HCT116 (cell line): ENCODE measurements at regions not wholly inside any gene's neighbourhood (a gene's known extent, or its start where the extent isn't known, plus 50 kb on each side); places are given as distances from the start of the nearest gene placed in this dataset.

Experiments used
- ATAC-seq: fragments of 200-7000 bp; cut with Tn5 transposase; 2 replicates; pipeline ENCODE4 v1.9.1; 2020; ENCODE audit warnings: mild to moderate bottlenecking, moderate library complexity
- BruUV-seq: library from RNA; stranded (reverse); fragments of 400-500 nt; replicated peaks from 2 replicates; lab custom pipeline; 2021; lab: Mats Ljungman, UMichigan
- CTCF ChIA-PET: fragments of 300-600 bp; sonication (Branson Sonifier 250); formaldehyde crosslinking; loops from one replicate; lab custom pipeline; 2021; ENCODE audit warnings: antibody characterized with exemption; lab: Charles Lee
- POLR2A ChIA-PET: fragments of 300-600, 350-600 bp; sonication (Branson Sonifier 250); formaldehyde crosslinking; loops from one replicate; lab custom pipeline; 2021; ENCODE audit warnings: antibody characterized with exemption; lab: Charles Lee
- RAD21 ChIA-PET, 2 experiments: fragments of 300-600 bp; sonication (Branson Sonifier 250); formaldehyde crosslinking; loops; one replicate each; lab custom pipeline; 2023; ENCODE audit warnings: low total read pairs in 2 of 2; ENCODE audit not compliant: uncharacterized antibody in 2 of 2, unreplicated experiment in 2 of 2, low non-redundant PET in 1 of 2; lab: Charles Lee
- DNase-seq: peaks from one replicate; pipeline ENCODE4 v3.0.0-alpha.2; 2010; ENCODE audit warnings: low read depth, low spot score
- H2AFZ ChIP-seq: fragments of 200-600 bp; shearing (Covaris generic), sonication (generic); 2 replicates; pipeline ENCODE4 v1.6.1; 2017; ENCODE audit warnings: low read depth, mixed run types, mixed read lengths, antibody characterized with exemption, low read length; ENCODE audit not compliant: poor library complexity, severe bottlenecking
- H3K27ac ChIP-seq: 2 replicates; pipeline ENCODE4 v1.5.1; 2012; ENCODE audit warnings: low read depth, low read length
- H3K27me3 ChIP-seq: fragments of 200-600 bp; sonication (generic); 2 replicates; pipeline ENCODE4 v1.6.1; 2016; ENCODE audit warnings: mixed run types, low read length, mixed read lengths; ENCODE audit not compliant: insufficient read depth
- H3K36me3 ChIP-seq, 2 experiments: fragments of 200-500 bp in 1 of 2; fragments of 200-600 bp in 1 of 2; sonication (Bioruptor generic) in 1 of 2; sonication (generic) in 1 of 2; 2 replicates each; pipeline versions ENCODE4 v1.5.1 to v1.6.1; 2014 to 2016; ENCODE audit warnings: low read length in 2 of 2, inconsistent platforms in 1 of 2, mixed read lengths in 1 of 2, mixed run types in 1 of 2; ENCODE audit not compliant: insufficient read depth in 2 of 2, control insufficient read depth in 1 of 2
- H3K4me1 ChIP-seq, 2 experiments: fragments of 200-600 bp in 1 of 2; sonication (generic) in 1 of 2; 2 replicates each; pipeline versions ENCODE4 v1.5.1 to v1.6.1; 2012 to 2017; ENCODE audit warnings: low read length in 2 of 2, inconsistent platforms in 1 of 2, mild to moderate bottlenecking in 1 of 2, mixed read lengths in 1 of 2, mixed run types in 1 of 2, moderate library complexity in 1 of 2; ENCODE audit not compliant: insufficient read depth in 2 of 2, control insufficient read depth in 1 of 2
- H3K4me2 ChIP-seq: fragments of 200-600 bp; sonication (generic); 2 replicates; pipeline ENCODE4 v1.6.1; 2017; ENCODE audit warnings: mixed run types, low read length, mixed read lengths
- H3K4me3 ChIP-seq, 2 experiments: fragments of 200-600 bp in 1 of 2; sonication (generic) in 1 of 2; replicated peaks in 1 of 2; 2 replicates each; pipeline ENCODE4 v1.5.1; 2011 to 2016; ENCODE audit warnings: low read length in 2 of 2, control low read depth in 1 of 2, low read depth in 1 of 2, mild to moderate bottlenecking in 1 of 2, mixed read lengths in 1 of 2, mixed run types in 1 of 2
- H3K79me2 ChIP-seq: fragments of 200-600 bp; sonication (generic); 2 replicates; pipeline ENCODE4 v1.6.1; 2017; ENCODE audit warnings: mild to moderate bottlenecking, mixed run types, low read length, moderate library complexity, mixed read lengths; ENCODE audit not compliant: insufficient read depth
- H3K9ac ChIP-seq: fragments of 200-600 bp; sonication (generic); 2 replicates; pipeline ENCODE4 v1.6.1; 2016; ENCODE audit warnings: low read length, mixed read lengths
- H3K9me2 ChIP-seq: fragments of 200-600 bp; sonication (generic), shearing (Covaris generic); 2 replicates; pipeline ENCODE4 v1.6.1; 2017; ENCODE audit warnings: mixed run types, mild to moderate bottlenecking, moderate library complexity; ENCODE audit not compliant: insufficient read depth
- H3K9me3 ChIP-seq, 2 experiments: fragments of 200-500 bp in 1 of 2; fragments of 200-600 bp in 1 of 2; sonication (Bioruptor generic) in 1 of 2; sonication (generic) in 1 of 2; 2 replicates each; pipeline ENCODE4 v1.6.1; 2014 to 2017; ENCODE audit warnings: low read length in 2 of 2, mixed read lengths in 2 of 2, inconsistent platforms in 1 of 2, low read depth in 1 of 2, mild to moderate bottlenecking in 1 of 2, mixed run types in 1 of 2, moderate library complexity in 1 of 2; ENCODE audit not compliant: control insufficient read depth in 1 of 2, insufficient read depth in 1 of 2
- H4K20me1 ChIP-seq: fragments of 200-600 bp; sonication (generic), shearing (Covaris generic); 2 replicates; pipeline ENCODE4 v1.6.1; 2017; ENCODE audit warnings: mixed run types, mild to moderate bottlenecking, moderate library complexity; ENCODE audit not compliant: insufficient read depth
- CTCF ChIP-seq, 3 experiments: fragments of 200-600 bp in 1 of 3; sonication (generic) in 1 of 3; IDR thresholded peaks in 2 of 3; conservative IDR thresholded peaks in 1 of 3; 2 replicates each; pipeline ENCODE4 v1.5.1; 2012 to 2017; ENCODE audit warnings: low read depth in 2 of 3, low read length in 2 of 3, antibody characterized with exemption in 1 of 3, borderline replicate concordance in 1 of 3, control low read depth in 1 of 3, mild to moderate bottlenecking in 1 of 3, mixed read lengths in 1 of 3, mixed run types in 1 of 3, moderate library complexity in 1 of 3; ENCODE audit not compliant: insufficient read depth in 1 of 3
- EGR1 ChIP-seq: IDR thresholded peaks from 2 replicates; pipeline ENCODE4 v1.6.1; 2012; ENCODE audit warnings: low read depth
- FOSL1 ChIP-seq: IDR thresholded peaks from 2 replicates; pipeline ENCODE4 v1.6.1; 2012; ENCODE audit warnings: low read depth
- JUND ChIP-seq: IDR thresholded peaks from 2 replicates; pipeline ENCODE4 v1.6.1; 2012
- POLR2AphosphoS5 ChIP-seq: IDR thresholded peaks from 2 replicates; pipeline ENCODE4 v1.6.1; 2011; ENCODE audit warnings: mild to moderate bottlenecking, low read depth, low read length, moderate library complexity
- SRF ChIP-seq: IDR thresholded peaks from 2 replicates; pipeline ENCODE4 v1.6.1; 2012; ENCODE audit warnings: low read depth
- TCF7L2 ChIP-seq: IDR thresholded peaks from 2 replicates; pipeline ENCODE4 v1.7.0; 2011; ENCODE audit warnings: borderline replicate concordance, inconsistent platforms; ENCODE audit not compliant: insufficient read depth, insufficient read length; ENCODE audit errors: extremely low read depth
- ZFX ChIP-seq: fragments of 450-650 bp; IDR thresholded peaks from 2 replicates; pipeline ENCODE4 v1.6.1; 2017
- intact Hi-C: fragments of 100-400 bp; cut with micrococcal nuclease; formaldehyde crosslinking; loops from 2 replicates; pipeline ENCODE4 v1.10.0; 2022
- TF ChIP-seq, protein P1 (sequence below): IDR thresholded peaks from 2 replicates; pipeline ENCODE4 v1.6.1; 2011; ENCODE audit warnings: mild to moderate bottlenecking, low read length, moderate library complexity; ENCODE audit not compliant: insufficient replicate concordance; ENCODE audit errors: extremely low read depth

DNA sequence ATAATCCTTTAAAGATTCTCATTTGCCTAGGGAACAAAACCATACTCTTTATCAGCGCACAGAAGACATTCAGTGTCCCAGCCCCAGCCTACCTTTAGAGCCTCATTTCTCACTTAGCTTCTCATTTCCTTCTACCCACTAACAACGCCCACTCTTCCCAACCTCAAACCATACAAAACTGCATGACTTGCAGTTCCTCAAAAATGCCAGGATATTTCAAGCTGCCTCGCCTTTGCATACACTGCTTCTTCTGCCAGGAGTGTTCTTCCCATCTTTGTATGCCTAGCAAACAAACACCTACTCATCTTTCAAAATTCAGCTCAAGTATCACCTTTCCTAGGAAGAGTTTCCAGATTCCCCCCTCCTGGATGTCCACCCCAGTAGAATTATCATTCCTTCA lies 129.9 kb upstream of the ADGRL3 start:
- ChIA-PET RAD21 (no interaction called here), POLR2A (no interaction called here), CTCF (no interaction called here)
- Histone ChIP-seq H3K4me2 (no peak overlapping the region), H2AFZ (no peak overlapping the region), H3K4me1 (no peaks in the 10 kb centered on the region), H3K27me3 (no peaks in the 10 kb centered on the region), H3K9me2 (no peaks in the 10 kb centered on the region), H3K27ac (no peak overlapping the region), H4K20me1 (no peaks in the 10 kb centered on the region), H3K9ac (no peak overlapping the region), H3K9me3 (peaks cover 17 to 24% of the 10 kb centered on the region in 2 experiments; a peak in 2 of 4 replicates), H3K36me3 (no peaks in the 10 kb centered on the region), H3K4me3 (no peak overlapping the region), H3K79me2 (no peaks in the 10 kb centered on the region)
- no peak for DNase-seq
- no peak for ATAC-seq
- BruUV-seq, result no TSS peak
- intact Hi-C loops, result no loop called here
- TF ChIP-seq ZFX, result no peak

GRCh38 chr4:61079427-61079826 lies 120.7 kb upstream of the ADGRL3 start:
- Histone ChIP-seq H3K27ac (no peak overlapping the region), H3K36me3 (no peaks in the 10 kb centered on the region), H3K27me3 (no peaks in the 10 kb centered on the region), H3K9ac (no peak overlapping the region), H4K20me1 (no peaks in the 10 kb centered on the region), H3K79me2 (no peaks in the 10 kb centered on the region), H3K4me1 (no peaks in the 10 kb centered on the region), H3K4me2 (no peak overlapping the region), H3K4me3 (no peak overlapping the region), H2AFZ (no peak overlapping the region), H3K9me3 (peaks cover 6 to 11% of the 10 kb centered on the region in 2 experiments; a peak in 2 of 4 replicates), H3K9me2 (no peaks in the 10 kb centered on the region)
- ATAC-seq (no peak), DNase-seq (no peak)
- CTCF ChIA-PET, result no interaction called here
- POLR2A ChIA-PET, result no interaction called here
- intact Hi-C loops, result no loop called here
- TF ChIP-seq EGR1, result no peak
- TF ChIP-seq JUND, result no peak
- RAD21 ChIA-PET, result no interaction called here
- no TSS peak for BruUV-seq

DNA sequence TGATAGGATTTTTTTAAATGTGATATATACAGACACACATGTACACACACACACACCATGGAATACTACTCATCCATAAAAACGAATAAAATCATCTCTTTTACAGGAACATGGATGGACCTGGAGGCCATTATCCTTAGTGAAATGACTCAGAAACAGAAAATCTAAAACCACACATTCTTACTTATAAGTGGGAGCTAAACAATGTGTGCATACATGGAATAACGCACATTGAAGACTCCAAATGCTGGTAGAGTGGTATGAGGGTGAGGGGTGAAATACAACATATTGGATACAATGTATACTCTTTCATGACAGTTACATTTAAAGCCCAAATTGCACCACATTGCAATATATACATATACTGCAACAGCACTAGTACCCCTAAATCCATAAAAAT lies 120.2 kb upstream of the ADGRL3 start:
- Histone ChIP-seq H3K9me2 (no peaks in the 10 kb centered on the region), H3K27ac (no peak overlapping the region), H2AFZ (no peak overlapping the region), H3K9ac (no peak overlapping the region), H3K4me1 (no peaks in the 10 kb centered on the region), H3K4me2 (no peak overlapping the region), H3K79me2 (no peaks in the 10 kb centered on the region), H3K36me3 (no peaks in the 10 kb centered on the region), H3K4me3 (no peak overlapping the region), H3K9me3 (peaks cover 11 to 12% of the 10 kb centered on the region in 2 experiments; a peak in 2 of 4 replicates), H4K20me1 (no peaks in the 10 kb centered on the region), H3K27me3 (no peaks in the 10 kb centered on the region)
- intact Hi-C loops, result no loop called here
- ATAC-seq (no peak), DNase-seq (no peak)
- CTCF ChIA-PET, result no interaction called here
- RAD21 ChIA-PET, result no interaction called here
- no TSS peak for BruUV-seq
- POLR2A ChIA-PET, result no interaction called here
- TF ChIP-seq, protein P1, sequence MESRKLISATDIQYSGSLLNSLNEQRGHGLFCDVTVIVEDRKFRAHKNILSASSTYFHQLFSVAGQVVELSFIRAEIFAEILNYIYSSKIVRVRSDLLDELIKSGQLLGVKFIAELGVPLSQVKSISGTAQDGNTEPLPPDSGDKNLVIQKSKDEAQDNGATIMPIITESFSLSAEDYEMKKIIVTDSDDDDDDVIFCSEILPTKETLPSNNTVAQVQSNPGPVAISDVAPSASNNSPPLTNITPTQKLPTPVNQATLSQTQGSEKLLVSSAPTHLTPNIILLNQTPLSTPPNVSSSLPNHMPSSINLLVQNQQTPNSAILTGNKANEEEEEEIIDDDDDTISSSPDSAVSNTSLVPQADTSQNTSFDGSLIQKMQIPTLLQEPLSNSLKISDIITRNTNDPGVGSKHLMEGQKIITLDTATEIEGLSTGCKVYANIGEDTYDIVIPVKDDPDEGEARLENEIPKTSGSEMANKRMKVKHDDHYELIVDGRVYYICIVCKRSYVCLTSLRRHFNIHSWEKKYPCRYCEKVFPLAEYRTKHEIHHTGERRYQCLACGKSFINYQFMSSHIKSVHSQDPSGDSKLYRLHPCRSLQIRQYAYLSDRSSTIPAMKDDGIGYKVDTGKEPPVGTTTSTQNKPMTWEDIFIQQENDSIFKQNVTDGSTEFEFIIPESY, result no peak
- TF ChIP-seq SRF (no peak), POLR2AphosphoS5 (no peak), TCF7L2 (no peak), EGR1 (no peak), FOSL1 (no peak), CTCF (IDR thresholded peaks at IDR 0.05 in 2 of 3, conservative IDR thresholded peaks at IDR 0.05 in 1 of 3; ENCODE audit: borderline replicate concordance in 1 of 3, insufficient read depth in 1 of 3, low read depth in 2 of 3, low read length in 2 of 3) (no peak)
